ENCODE measurements at regions not wholly inside any gene's neighbourhood (a gene's known extent, or its start where the extent isn't known, plus 50 kb on each side); places are given as distances from the start of the nearest gene placed in this dataset. TPM values are rescaled to one million over a fixed set of nuclear protein-coding genes. Genes with fewer than 3 reads are reported as not detected.
A peak's percentile ranks its signal among the peaks of the same experiment; 100 is the strongest.

DNA sequence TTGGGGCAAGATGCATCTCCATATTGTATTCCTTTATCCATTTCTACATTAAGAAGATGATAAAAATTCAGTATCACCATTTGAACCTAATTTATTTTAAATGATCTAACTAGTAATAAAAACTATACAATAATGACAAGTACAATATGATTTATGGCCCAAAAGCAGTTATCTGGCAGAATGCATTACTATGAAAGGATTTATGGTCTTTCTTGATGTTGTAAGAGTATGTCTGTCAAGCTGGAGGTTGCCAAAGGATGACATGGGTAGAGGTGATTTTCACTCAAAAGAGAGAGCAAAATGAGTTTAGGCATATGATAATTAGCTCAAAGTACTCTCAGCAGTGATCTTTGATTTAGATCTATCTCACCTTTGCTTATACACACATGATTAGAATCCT, 54.2 kb upstream of the MAP2 start:
- peak overlapping the region; percentile 29 for H3K4me2 ChIP-seq
- no peaks in the 10 kb centered on the region for H3K9me2 ChIP-seq (replicated peaks; ENCODE audit: insufficient read depth)
- no peaks in the 10 kb centered on the region for H3K79me2 ChIP-seq
- no peak for DNase-seq (ENCODE audit: low spot score)
- peak overlapping the region; percentile 92 for H3K27ac ChIP-seq
- H3K27me3 ChIP-seq: no peaks in the 10 kb centered on the region
- no peaks in the 10 kb centered on the region for H3K36me3 ChIP-seq (replicated peaks; ENCODE audit: insufficient read depth, low read depth)
- H3K4me1 ChIP-seq (ENCODE audit: insufficient read depth): peaks cover 9% of the 10 kb centered on the region
- no peak overlapping the region for H3K4me3 ChIP-seq
- no peaks in the 10 kb centered on the region for H4K20me1 ChIP-seq (ENCODE audit: insufficient read depth, poor library complexity, severe bottlenecking)
- H2AFZ ChIP-seq: peak overlapping the region; percentile 30
- TF ChIP-seq CTCF (IDR thresholded peaks at IDR 0.05; ENCODE audit: poor library complexity) (no peak), EZH2phosphoT487 (IDR thresholded peaks at IDR 0.05; ENCODE audit: low read depth, severe bottlenecking, unreplicated experiment) (no peak), EZH2 (IDR thresholded peaks at IDR 0.05; ENCODE audit: borderline replicate concordance) (no peak)
- H3K9me3 ChIP-seq (ENCODE audit: low read depth): no peaks in the 10 kb centered on the region

DNA sequence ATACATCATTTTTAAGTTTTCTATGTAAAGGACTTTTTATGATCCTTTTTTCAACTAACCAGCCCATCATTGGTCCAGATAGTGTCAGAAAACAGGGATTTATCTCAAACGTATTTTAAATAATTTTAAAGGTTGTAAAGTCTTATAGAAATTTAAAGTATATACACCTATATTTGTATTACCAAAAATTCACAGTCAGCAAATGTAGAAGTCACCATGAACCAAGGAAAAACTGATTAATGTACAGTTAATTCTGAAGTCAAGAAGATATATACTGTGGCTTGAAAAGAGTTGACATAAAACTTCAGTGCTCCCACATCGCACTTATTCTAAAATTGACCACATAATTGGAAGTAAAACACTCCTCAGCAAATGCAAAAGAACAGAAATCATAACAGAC, 52.4 kb upstream of the MAP2 start:
- H3K9me3 ChIP-seq (ENCODE audit: low read depth): no peaks in the 10 kb centered on the region
- H3K36me3 ChIP-seq (replicated peaks; ENCODE audit: insufficient read depth, low read depth): no peaks in the 10 kb centered on the region
- peaks cover 9% of the 10 kb centered on the region for H3K4me1 ChIP-seq (ENCODE audit: insufficient read depth)
- no peak overlapping the region for H2AFZ ChIP-seq
- 72% methylated on average over 2 of the region's 2 CpGs for WGBS (ENCODE audit: low lambda C conversion rate, missing lambda C conversion rate)
- TF ChIP-seq EZH2phosphoT487 (IDR thresholded peaks at IDR 0.05; ENCODE audit: low read depth, severe bottlenecking, unreplicated experiment): no peak
- no peak for TF ChIP-seq EZH2 (IDR thresholded peaks at IDR 0.05; ENCODE audit: borderline replicate concordance)
- no peak overlapping the region for H3K4me2 ChIP-seq
- H3K4me3 ChIP-seq: no peak overlapping the region
- H3K79me2 ChIP-seq: no peaks in the 10 kb centered on the region
- no peak for DNase-seq (ENCODE audit: low spot score)
- no peaks in the 10 kb centered on the region for H4K20me1 ChIP-seq (ENCODE audit: insufficient read depth, poor library complexity, severe bottlenecking)
- no peaks in the 10 kb centered on the region for H3K9me2 ChIP-seq (replicated peaks; ENCODE audit: insufficient read depth)
- H3K27me3 ChIP-seq: no peaks in the 10 kb centered on the region
- no peak overlapping the region for H3K27ac ChIP-seq

Small RNA genes lying in the stretch of these regions (small RNA-seq; reads per million reads assigned to genes)
- gene RNA5SP117: not detected
